ENCODE measurements at regions not wholly inside any gene's neighbourhood (a gene's known extent, or its start where the extent isn't known, plus 50 kb on each side); places are given as distances from the start of the nearest gene placed in this dataset.
"Not testable (repeated sequence)": the region's sequence is repeated elsewhere in the genome, so short reads cannot be mapped to it uniquely, and the experiment has no call there.

GRCh38 chr22:34326901-34327300, 406.6 kb upstream of the LARGE1 start:
- DNase-seq: no peak

GRCh38 chr22:34330432-34330831, 410.2 kb upstream of the LARGE1 start:
- no peak for DNase-seq

GRCh38 chr22:34333285-34333684, 413.0 kb upstream of the LARGE1 start:
- no peak for DNase-seq

- no peak for DNase-seq
Observed at GRCh38 chr22:34334893-34335292, 414.6 kb upstream of the LARGE1 start.

GRCh38 chr22:34344702-34345101, 424.4 kb upstream of the LARGE1 start:
- no peak for DNase-seq

- DNase-seq: no peak
Observed at GRCh38 chr22:34354071-34354817, 434.0 kb upstream of the LARGE1 start.

GRCh38 chr22:34356481-34356880, 436.2 kb upstream of the LARGE1 start:
- DNase-seq: no peak

- no peak for DNase-seq
Observed at GRCh38 chr22:34370711-34371110, 450.4 kb upstream of the LARGE1 start.

GRCh38 chr22:34379825-34380224, 459.5 kb upstream of the LARGE1 start:
- no peak for DNase-seq

- DNase-seq: no peak
Observed at GRCh38 chr22:34380532-34380931, 460.3 kb upstream of the LARGE1 start.

GRCh38 chr22:34390400-34390799, 470.1 kb upstream of the LARGE1 start:
- no peak for DNase-seq

GRCh38 chr22:34395370-34395769, 475.1 kb upstream of the LARGE1 start:
- no peak for DNase-seq

GRCh38 chr22:34403667-34404066, 483.4 kb upstream of the LARGE1 start:
- DNase-seq: no peak

GRCh38 chr22:34410111-34410510, 489.8 kb upstream of the LARGE1 start:
- no peak for DNase-seq

GRCh38 chr22:34414467-34415440, 494.5 kb upstream of the LARGE1 start:
- peak in 1 of 5 donors; percentile 11 for DNase-seq

- no peak for DNase-seq
Observed at GRCh38 chr22:34416022-34416860, 496.0 kb upstream of the LARGE1 start.

- not testable (repeated sequence) for DNase-seq
Observed at GRCh38 chr22:34422948-34423347, 502.7 kb upstream of the LARGE1 start.

GRCh38 chr22:34427436-34427835, 507.2 kb upstream of the LARGE1 start:
- DNase-seq: no peak

GRCh38 chr22:34427841-34428240, 507.6 kb upstream of the LARGE1 start:
- no peak for DNase-seq

- DNase-seq: no peak
Observed at GRCh38 chr22:34429314-34429713, 509.0 kb upstream of the LARGE1 start.

- no peak for DNase-seq
Observed at GRCh38 chr22:34430386-34430785, 510.1 kb upstream of the LARGE1 start.

GRCh38 chr22:34434371-34434770, 514.1 kb upstream of the LARGE1 start:
- no peak for DNase-seq

- DNase-seq: no peak
Observed at GRCh38 chr22:34437140-34437539, 516.9 kb upstream of the LARGE1 start.

Measured in T-helper 1 cell (primary cell).